Breast epithelium (tissue), 4 donors: ENCODE measurements at regions not wholly inside any gene's neighbourhood (a gene's known extent, or its start where the extent isn't known, plus 50 kb on each side); places are given as distances from the start of the nearest gene placed in this dataset.

ENCODE experiments used
- DNase-seq, 2 donors: peaks; one replicate each; pipeline ENCODE4 v3.0.0-alpha.2; 2019; ENCODE audit warnings: low spot score in 2 of 2
- H3K27ac ChIP-seq, 2 donors: fragments of 200-600 bp; sonication (generic) in 1 of 2; one replicate each; pipeline ENCODE4 v1.5.1; 2016 to 2019; ENCODE audit warnings: mild to moderate bottlenecking in 1 of 2
- H3K27me3 ChIP-seq, 2 donors: fragments of 200-600 bp; sonication (generic) in 1 of 2; one replicate each; pipeline versions ENCODE4 v1.5.1 to v1.6.0; 2017 to 2019; ENCODE audit warnings: control low read depth in 1 of 2, mild to moderate bottlenecking in 1 of 2
- H3K36me3 ChIP-seq: fragments of 200-600 bp; one replicate; pipeline ENCODE4 v1.5.1; 2019
- H3K4me1 ChIP-seq, 2 donors: fragments of 200-600 bp; sonication (generic); one replicate each; pipeline ENCODE4 v1.5.1; 2016 to 2019; ENCODE audit warnings: control low read depth in 1 of 2
- H3K4me3 ChIP-seq, 3 donors: fragments of 200-600 bp; sonication (generic); 1 replicate in 2 of 3; 2 replicates in 1 of 3; pipeline ENCODE4 v1.5.1; 2016 to 2019; ENCODE audit warnings: mild to moderate bottlenecking in 3 of 3, moderate library complexity in 2 of 3
- H3K9me3 ChIP-seq, 2 donors: fragments of 200-600 bp; sonication (generic) in 1 of 2; one replicate each; pipeline ENCODE4 v1.5.1; 2016 to 2019; ENCODE audit warnings: control low read depth in 1 of 2
- CTCF ChIP-seq, 3 donors: fragments of 450-650 bp; IDR thresholded peaks; one replicate each; pipeline ENCODE4 v1.5.1; 2016 to 2017; ENCODE audit warnings: antibody characterized with exemption in 3 of 3, mild to moderate bottlenecking in 3 of 3, moderate library complexity in 3 of 3
- POLR2A ChIP-seq: fragments of 450-650 bp; IDR thresholded peaks from one replicate; pipeline ENCODE4 v1.6.1; 2016; ENCODE audit warnings: antibody characterized with exemption, mild to moderate bottlenecking, moderate library complexity
- POLR2AphosphoS5 ChIP-seq, 3 donors: sonication (generic); formaldehyde crosslinking; IDR thresholded peaks; one replicate each; pipeline ENCODE4 v1.6.1; 2017; ENCODE audit warnings: antibody characterized with exemption in 3 of 3
- intact Hi-C: fragments of 100-400 bp; cut with DNase I; formaldehyde crosslinking; loops from one replicate; pipeline ENCODE4 v1.15.1; 2023; ENCODE audit warnings: low total_unique reads

- TF ChIP-seq CTCF (IDR thresholded peaks at IDR 0.05) = no peak
- TF ChIP-seq POLR2A = no peak
- TF ChIP-seq POLR2AphosphoS5 (IDR thresholded peaks at IDR 0.05) = no peak
- Histone ChIP-seq H3K27me3 (no peaks in the 10 kb centered on the region), H3K9me3 (no peaks in the 10 kb centered on the region), H3K36me3 (no peaks in the 10 kb centered on the region), H3K4me3 (no peak overlapping the region), H3K27ac (no peak overlapping the region), H3K4me1 (no peaks in the 10 kb centered on the region)
- no peak for DNase-seq
- intact Hi-C loops = no loop called here
Observed at GRCh38 chr3:175869404-175869803, 1010.3 kb downstream of the NAALADL2 start.

GRCh38 chr3:175868626-175869025 lies 1009.5 kb downstream of the NAALADL2 start:
- Histone ChIP-seq H3K9me3 (no peaks in the 10 kb centered on the region), H3K36me3 (no peaks in the 10 kb centered on the region), H3K27ac (no peak overlapping the region), H3K4me3 (no peak overlapping the region), H3K27me3 (no peaks in the 10 kb centered on the region), H3K4me1 (no peaks in the 10 kb centered on the region)
- intact Hi-C loops = no loop called here
- TF ChIP-seq POLR2AphosphoS5 (IDR thresholded peaks at IDR 0.05) (no peak), CTCF (IDR thresholded peaks at IDR 0.05) (no peak), POLR2A (no peak)
- DNase-seq = no peak

GRCh38 chr3:175865724-175866123 lies 1006.6 kb downstream of the NAALADL2 start:
- TF ChIP-seq POLR2A (no peak), POLR2AphosphoS5 (IDR thresholded peaks at IDR 0.05) (no peak), CTCF (IDR thresholded peaks at IDR 0.05) (no peak)
- no peaks in the 10 kb centered on the region for H3K27me3 ChIP-seq
- no peak overlapping the region for H3K27ac ChIP-seq
- intact Hi-C loops = no loop called here
- no peaks in the 10 kb centered on the region for H3K9me3 ChIP-seq
- H3K4me1 ChIP-seq = no peaks in the 10 kb centered on the region
- H3K4me3 ChIP-seq = no peak overlapping the region
- no peaks in the 10 kb centered on the region for H3K36me3 ChIP-seq
- DNase-seq = no peak

- no peaks in the 10 kb centered on the region for H3K4me1 ChIP-seq
- TF ChIP-seq POLR2AphosphoS5 (IDR thresholded peaks at IDR 0.05) (no peak), CTCF (IDR thresholded peaks at IDR 0.05) (no peak), POLR2A (no peak)
- no peaks in the 10 kb centered on the region for H3K36me3 ChIP-seq
- no peak for DNase-seq
- no peaks in the 10 kb centered on the region for H3K9me3 ChIP-seq
- H3K27ac ChIP-seq = no peak overlapping the region
- H3K4me3 ChIP-seq = no peak overlapping the region
- intact Hi-C loops = no loop called here
- H3K27me3 ChIP-seq = no peaks in the 10 kb centered on the region
Observed at GRCh38 chr3:175861916-175862315, 1002.8 kb downstream of the NAALADL2 start.
